ENCODE measurements at regions not wholly inside any gene's neighbourhood (a gene's known extent, or its start where the extent isn't known, plus 50 kb on each side); places are given as distances from the start of the nearest gene placed in this dataset.

DNA sequence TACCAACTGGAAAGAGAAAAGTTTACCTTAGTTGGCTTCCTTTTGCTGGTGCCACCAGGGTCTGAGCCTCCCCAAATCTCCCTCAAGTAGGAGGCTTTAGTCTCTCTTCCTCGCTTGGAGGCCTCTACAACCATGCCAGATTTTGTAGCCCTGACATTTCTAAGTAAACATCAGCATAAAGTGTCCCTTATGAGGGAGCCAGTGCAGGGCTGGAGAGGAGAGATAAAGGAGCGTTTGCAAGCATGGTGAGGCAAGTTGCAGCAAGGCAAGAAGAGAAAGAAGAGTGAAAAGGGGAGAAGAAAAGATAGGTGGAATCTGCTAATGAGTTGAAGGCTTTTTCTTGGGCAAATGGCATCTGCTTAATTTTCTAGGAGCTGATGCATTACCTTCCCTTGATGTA, 82.7 kb upstream of the FNDC3B start (continued):
- TF ChIP-seq, protein P1, sequence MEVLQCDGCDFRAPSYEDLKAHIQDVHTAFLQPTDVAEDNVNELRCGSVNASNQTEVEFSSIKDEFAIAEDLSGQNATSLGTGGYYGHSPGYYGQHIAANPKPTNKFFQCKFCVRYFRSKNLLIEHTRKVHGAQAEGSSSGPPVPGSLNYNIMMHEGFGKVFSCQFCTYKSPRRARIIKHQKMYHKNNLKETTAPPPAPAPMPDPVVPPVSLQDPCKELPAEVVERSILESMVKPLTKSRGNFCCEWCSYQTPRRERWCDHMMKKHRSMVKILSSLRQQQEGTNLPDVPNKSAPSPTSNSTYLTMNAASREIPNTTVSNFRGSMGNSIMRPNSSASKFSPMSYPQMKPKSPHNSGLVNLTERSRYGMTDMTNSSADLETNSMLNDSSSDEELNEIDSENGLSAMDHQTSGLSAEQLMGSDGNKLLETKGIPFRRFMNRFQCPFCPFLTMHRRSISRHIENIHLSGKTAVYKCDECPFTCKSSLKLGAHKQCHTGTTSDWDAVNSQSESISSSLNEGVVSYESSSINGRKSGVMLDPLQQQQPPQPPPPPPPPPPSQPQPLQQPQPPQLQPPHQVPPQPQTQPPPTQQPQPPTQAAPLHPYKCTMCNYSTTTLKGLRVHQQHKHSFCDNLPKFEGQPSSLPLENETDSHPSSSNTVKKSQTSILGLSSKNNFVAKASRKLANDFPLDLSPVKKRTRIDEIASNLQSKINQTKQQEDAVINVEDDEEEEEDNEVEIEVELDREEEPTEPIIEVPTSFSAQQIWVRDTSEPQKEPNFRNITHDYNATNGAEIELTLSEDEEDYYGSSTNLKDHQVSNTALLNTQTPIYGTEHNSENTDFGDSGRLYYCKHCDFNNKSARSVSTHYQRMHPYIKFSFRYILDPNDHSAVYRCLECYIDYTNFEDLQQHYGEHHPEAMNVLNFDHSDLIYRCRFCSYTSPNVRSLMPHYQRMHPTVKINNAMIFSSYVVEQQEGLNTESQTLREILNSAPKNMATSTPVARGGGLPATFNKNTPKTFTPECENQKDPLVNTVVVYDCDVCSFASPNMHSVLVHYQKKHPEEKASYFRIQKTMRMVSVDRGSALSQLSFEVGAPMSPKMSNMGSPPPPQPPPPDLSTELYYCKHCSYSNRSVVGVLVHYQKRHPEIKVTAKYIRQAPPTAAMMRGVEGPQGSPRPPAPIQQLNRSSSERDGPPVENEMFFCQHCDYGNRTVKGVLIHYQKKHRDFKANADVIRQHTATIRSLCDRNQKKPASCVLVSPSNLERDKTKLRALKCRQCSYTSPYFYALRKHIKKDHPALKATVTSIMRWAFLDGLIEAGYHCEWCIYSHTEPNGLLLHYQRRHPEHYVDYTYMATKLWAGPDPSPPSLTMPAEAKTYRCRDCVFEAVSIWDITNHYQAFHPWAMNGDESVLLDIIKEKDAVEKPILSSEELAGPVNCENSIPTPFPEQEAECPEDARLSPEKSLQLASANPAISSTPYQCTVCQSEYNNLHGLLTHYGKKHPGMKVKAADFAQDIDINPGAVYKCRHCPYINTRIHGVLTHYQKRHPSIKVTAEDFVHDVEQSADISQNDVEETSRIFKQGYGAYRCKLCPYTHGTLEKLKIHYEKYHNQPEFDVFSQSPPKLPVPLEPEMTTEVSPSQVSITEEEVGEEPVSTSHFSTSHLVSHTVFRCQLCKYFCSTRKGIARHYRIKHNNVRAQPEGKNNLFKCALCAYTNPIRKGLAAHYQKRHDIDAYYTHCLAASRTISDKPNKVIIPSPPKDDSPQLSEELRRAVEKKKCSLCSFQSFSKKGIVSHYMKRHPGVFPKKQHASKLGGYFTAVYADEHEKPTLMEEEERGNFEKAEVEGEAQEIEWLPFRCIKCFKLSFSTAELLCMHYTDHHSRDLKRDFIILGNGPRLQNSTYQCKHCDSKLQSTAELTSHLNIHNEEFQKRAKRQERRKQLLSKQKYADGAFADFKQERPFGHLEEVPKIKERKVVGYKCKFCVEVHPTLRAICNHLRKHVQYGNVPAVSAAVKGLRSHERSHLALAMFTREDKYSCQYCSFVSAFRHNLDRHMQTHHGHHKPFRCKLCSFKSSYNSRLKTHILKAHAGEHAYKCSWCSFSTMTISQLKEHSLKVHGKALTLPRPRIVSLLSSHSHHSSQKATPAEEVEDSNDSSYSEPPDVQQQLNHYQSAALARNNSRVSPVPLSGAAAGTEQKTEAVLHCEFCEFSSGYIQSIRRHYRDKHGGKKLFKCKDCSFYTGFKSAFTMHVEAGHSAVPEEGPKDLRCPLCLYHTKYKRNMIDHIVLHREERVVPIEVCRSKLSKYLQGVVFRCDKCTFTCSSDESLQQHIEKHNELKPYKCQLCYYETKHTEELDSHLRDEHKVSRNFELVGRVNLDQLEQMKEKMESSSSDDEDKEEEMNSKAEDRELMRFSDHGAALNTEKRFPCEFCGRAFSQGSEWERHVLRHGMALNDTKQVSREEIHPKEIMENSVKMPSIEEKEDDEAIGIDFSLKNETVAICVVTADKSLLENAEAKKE (CRISPR knock-in tag; IDR thresholded peaks at IDR 0.05) = no peak
- TF ChIP-seq EZH2phosphoT487 (IDR thresholded peaks at IDR 0.05; ENCODE audit: unreplicated experiment) (no peak), ZNF114 (CRISPR knock-in tag; IDR thresholded peaks at IDR 0.05) (no peak)

DNA sequence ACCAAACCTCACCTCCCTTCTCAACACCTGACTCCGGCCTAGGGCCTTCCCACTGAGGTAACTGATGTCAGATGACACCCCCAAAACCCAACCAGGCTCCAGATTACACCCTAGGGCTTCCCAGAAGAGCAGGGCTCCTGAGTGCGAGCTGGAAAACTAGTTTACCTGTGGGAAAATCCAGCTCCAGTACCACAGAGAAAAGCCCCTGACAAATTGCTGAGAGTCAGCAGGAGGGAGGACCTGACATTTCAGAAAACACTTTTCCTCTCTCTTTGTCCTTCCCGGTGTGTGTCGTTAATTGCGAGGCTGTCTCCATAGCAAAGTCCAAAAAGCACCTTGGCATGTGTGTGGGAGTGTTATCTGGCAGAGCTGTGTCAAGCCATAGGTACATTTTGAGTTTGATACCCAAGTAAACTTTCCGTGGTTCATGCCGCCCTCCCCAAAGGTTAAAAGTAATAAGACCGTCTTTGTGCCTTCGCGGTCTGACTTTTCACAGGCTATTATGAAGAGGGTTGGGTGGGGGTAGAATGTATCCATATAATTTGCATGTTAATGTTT, 79.8 kb upstream of the FNDC3B start:
- peak overlapping the region; percentile 92 for H2AFZ ChIP-seq
- TF ChIP-seq, protein P1 (CRISPR knock-in tag; IDR thresholded peaks at IDR 0.05) = no peak
- no peak for TF ChIP-seq JUNB (IDR thresholded peaks at IDR 0.05; ENCODE audit: unreplicated experiment)
- TF ChIP-seq, protein P2, sequence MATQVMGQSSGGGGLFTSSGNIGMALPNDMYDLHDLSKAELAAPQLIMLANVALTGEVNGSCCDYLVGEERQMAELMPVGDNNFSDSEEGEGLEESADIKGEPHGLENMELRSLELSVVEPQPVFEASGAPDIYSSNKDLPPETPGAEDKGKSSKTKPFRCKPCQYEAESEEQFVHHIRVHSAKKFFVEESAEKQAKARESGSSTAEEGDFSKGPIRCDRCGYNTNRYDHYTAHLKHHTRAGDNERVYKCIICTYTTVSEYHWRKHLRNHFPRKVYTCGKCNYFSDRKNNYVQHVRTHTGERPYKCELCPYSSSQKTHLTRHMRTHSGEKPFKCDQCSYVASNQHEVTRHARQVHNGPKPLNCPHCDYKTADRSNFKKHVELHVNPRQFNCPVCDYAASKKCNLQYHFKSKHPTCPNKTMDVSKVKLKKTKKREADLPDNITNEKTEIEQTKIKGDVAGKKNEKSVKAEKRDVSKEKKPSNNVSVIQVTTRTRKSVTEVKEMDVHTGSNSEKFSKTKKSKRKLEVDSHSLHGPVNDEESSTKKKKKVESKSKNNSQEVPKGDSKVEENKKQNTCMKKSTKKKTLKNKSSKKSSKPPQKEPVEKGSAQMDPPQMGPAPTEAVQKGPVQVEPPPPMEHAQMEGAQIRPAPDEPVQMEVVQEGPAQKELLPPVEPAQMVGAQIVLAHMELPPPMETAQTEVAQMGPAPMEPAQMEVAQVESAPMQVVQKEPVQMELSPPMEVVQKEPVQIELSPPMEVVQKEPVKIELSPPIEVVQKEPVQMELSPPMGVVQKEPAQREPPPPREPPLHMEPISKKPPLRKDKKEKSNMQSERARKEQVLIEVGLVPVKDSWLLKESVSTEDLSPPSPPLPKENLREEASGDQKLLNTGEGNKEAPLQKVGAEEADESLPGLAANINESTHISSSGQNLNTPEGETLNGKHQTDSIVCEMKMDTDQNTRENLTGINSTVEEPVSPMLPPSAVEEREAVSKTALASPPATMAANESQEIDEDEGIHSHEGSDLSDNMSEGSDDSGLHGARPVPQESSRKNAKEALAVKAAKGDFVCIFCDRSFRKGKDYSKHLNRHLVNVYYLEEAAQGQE (IDR thresholded peaks at IDR 0.05; ENCODE audit: unreplicated experiment) = no peak
- TF ChIP-seq POLR2AphosphoS5 (IDR thresholded peaks at IDR 0.05; ENCODE audit: low read depth) = no peak

More for the DNA sequence above, 79.8 kb upstream of the FNDC3B start:
- Histone ChIP-seq H3K79me2 (replicated peaks; ENCODE audit: insufficient read depth) (no peaks in the 10 kb centered on the region), H3K4me1 (ENCODE audit: insufficient read depth) (peaks cover 14% of the 10 kb centered on the region), H4K20me1 (replicated peaks; ENCODE audit: insufficient read depth) (no peaks in the 10 kb centered on the region), H3K4me3 (no peak overlapping the region), H3K36me3 (ENCODE audit: insufficient read depth) (no peaks in the 10 kb centered on the region), H3F3A (replicated peaks; ENCODE audit: low read depth) (no peaks in the 10 kb centered on the region), H3K27me3 (ENCODE audit: insufficient read depth) (no peaks in the 10 kb centered on the region), H3K9me2 (ENCODE audit: insufficient read depth) (no peaks in the 10 kb centered on the region), H3K4me2 (no peak overlapping the region), H3K27ac (ENCODE audit: low read depth) (no peak overlapping the region)
- H3K27me3 Mint-ChIP-seq (ENCODE audit: insufficient read depth, low read depth, poor library complexity) = peaks cover 4% of the 10 kb centered on the region
- ATAC-seq = peak; percentile 46
- peak; percentile 19 for DNase-seq (ENCODE audit: low spot score)
- no peaks in the 10 kb centered on the region for H3K9me3 Mint-ChIP-seq
- peak overlapping the region; percentile 15; the same call in 1 of the 2 replicates for H3K27ac Mint-ChIP-seq
- peaks cover 18% of the 10 kb centered on the region for H3K4me1 Mint-ChIP-seq
- no peak overlapping the region for H3K4me3 Mint-ChIP-seq
- no peaks in the 10 kb centered on the region for H3K36me3 Mint-ChIP-seq (ENCODE audit: low read depth)

Measured in GM23338 (cell line).